Putamen (tissue), 1 donor: ENCODE measurements at regions not wholly inside any gene's neighbourhood (a gene's known extent, or its start where the extent isn't known, plus 50 kb on each side); places are given as distances from the start of the nearest gene placed in this dataset.
"Not testable (repeated sequence)": the region's sequence is repeated elsewhere in the genome, so short reads cannot be mapped to it uniquely, and the experiment has no call there.

ENCODE experiments used
- DNase-seq: peaks from one replicate; pipeline ENCODE4 v3.0.0-alpha.2; 2016; ENCODE audit warnings: low spot score

GRCh38 chr2:64795024-64795592, 141.4 kb upstream of the SERTAD2 start:
- DNase-seq, result no peak

DNA sequence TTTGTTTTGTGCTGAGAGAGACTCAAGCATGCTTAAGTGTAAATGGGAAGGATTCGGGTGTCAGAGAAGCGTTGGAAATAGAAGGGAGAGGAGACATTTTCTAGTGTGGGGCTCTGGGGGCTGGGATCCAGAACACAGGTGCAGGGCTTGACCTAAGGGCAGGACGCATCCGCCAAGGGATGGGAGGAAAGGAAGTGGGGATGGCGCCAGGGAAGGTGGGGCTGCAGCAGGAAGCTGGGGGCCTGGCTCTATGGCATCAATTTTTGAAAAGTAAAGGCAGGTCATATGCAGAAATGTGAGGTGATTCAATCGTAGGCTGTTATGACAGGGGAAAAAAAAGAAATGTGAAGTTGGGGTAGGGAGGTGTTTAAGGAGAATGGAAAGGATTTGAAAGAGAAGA, 143.2 kb upstream of the SERTAD2 start:
- DNase-seq, result no peak

GRCh38 chr2:64797881-64798575, 144.3 kb upstream of the SERTAD2 start:
- no peak for DNase-seq

- DNase-seq, result no peak
These were observed 146.0 kb upstream of the SERTAD2 start for GRCh38 chr2:64799592-64800252.

DNA sequence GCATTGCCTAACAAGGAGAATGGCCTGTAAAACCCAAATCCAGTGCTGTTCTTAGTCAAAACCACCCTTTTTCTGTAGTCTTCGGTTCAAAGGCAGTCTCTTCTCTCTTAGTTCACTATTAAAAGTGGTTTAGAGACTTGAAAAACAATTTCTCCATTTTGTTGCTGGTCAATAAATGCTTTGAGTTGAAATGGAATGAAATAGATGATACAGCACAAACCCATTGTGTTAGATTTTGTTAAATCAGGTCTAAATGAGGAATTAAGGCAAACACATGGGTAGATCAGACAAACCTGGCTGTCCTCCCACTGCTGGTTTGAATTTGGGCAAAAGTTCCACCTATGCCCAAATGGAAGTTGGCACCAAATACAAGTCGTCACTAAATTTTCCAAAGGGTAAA, 150.1 kb upstream of the SERTAD2 start:
- no peak for DNase-seq

DNA sequence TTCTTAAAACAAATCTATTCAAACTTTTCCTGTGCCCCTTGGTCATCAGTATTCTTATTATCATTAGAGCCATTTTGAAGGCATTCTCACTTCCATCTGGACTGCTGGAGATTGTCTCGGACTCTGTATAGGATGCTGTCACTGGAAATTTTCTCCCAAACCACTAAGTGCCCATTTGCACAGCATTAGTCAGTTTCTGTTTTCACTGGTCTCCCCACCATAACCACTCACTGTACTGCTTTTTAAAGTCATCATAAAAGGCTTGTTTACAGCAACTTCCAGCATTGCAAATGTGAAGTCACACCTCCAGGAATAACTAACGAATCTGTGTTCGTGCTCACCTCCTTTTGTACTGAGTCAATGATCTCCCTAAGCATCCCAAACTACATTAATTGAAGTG, 150.9 kb upstream of the SERTAD2 start:
- no peak for DNase-seq

DNA sequence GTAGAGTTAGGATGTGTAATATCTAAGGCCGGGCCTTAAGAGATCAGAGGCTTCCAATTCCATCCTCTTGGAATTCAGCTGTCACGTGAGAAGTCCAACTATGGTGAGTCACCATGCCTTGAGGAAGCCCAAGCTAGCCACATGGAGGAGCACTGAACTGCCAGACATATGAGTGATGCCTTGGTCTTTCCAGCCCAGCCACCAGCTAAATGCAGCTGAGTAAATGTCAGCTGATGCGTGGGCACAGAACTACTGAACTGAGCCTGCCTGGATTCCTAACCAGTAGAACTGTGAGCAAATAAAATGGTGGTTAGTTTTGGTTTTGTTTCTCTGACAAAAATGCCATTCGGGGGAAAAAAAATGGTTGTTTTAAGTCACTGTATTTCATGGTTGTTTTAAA, 153.7 kb upstream of the SERTAD2 start:
- DNase-seq, result no peak

DNA sequence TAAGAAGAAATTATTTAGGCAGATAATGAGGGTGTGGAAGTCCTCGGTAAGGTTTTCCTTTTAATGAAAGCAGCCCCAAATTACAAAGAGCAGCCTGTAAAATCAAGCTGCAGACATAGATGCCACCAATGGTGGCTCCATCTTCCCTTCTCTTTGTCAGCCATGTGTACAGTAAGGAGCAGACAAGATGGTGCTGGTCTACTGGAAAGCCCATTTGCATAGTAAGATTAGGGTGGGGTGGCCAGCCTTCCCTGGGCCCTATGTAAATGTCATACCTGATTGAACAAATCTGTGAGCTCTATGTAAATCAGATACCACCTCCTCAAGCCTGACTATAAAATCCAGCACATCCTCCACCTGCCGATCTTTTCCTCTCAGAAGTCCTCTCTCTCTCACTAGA, 154.4 kb upstream of the SERTAD2 start:
- DNase-seq, result no peak

GRCh38 chr2:64808754-64809153, 155.0 kb upstream of the SERTAD2 start:
- DNase-seq, result no peak

DNA sequence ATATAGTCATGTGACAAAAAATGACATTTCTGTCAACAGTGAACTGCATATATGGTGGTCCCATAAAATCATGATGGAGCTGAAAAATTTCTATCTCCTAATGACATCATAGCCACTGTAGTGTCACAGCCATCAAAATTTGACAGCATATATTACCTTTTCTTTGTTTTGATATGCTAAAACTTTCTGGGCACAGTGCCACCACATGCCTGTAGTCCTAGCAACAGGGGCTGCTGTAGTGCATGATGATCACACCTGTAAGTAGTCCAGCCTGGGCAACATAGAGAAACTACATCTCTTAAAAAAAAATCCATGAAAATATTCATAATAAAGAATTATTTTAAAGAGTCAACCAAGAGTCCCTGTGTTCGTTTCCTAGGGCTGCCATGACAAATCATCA, 155.5 kb upstream of the SERTAD2 start:
- DNase-seq, result no peak

DNA sequence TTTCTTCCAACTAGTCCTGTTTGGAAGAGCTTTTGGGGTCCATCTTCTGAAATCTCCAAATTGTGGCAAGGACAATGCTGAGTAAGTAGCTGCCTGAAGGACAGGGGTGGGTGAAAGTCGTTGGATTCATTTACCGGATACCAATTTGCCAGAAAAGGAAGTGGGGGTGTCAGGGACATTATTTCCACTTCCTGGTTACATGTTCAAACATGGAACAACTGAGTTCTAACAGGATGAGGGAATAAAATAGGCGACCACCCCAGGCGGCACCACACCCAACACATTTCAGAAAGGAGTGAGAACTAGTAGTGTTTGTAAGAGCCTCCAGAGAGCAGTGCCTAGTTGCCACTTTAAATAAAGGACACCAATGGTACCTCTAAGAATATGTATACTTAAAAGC, 158.6 kb upstream of the SERTAD2 start:
- no peak for DNase-seq

DNA sequence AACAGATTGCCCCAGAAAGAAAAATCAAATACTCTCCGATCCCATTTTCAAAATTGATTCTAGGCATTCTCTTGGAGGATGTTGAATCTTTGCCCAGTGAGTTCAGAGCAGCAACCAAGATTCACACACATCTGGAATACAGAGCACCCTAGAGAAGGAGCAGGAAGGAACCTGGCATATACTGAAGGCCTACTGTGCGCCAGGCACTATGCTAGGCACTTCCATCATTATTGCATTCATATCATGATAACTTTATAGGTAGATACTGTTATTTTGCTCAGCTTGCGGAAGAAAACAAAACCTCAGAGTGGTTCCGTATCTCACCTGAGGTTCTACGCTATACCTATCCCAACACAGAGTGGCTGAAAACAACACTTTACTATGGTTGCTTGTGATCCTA, 160.3 kb upstream of the SERTAD2 start:
- no peak for DNase-seq

DNA sequence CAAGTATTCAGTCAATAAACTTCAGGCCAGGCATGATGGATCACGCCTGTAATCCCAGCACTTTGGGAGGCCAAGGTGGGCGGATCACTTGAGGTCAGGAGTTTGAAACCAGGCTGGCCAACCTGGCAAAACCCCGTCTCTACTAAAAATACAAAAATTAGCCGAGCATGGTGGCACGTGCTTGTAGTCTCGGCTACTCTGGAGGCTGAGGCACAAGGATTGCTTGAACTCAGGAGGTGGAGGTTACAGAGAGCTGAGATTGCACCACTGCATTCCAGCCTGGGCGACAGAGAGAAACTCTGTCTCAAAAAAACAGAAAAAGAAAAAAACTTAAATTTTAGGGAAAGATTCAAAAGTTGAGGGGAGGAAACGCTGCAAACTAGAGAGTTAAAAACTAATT, 162.8 kb upstream of the SERTAD2 start:
- not testable (repeated sequence) for DNase-seq

- DNase-seq, result no peak
These were observed 163.7 kb upstream of the SERTAD2 start for GRCh38 chr2:64817453-64817852.

GRCh38 chr2:64818664-64819060, 164.9 kb upstream of the SERTAD2 start:
- no peak for DNase-seq

DNA sequence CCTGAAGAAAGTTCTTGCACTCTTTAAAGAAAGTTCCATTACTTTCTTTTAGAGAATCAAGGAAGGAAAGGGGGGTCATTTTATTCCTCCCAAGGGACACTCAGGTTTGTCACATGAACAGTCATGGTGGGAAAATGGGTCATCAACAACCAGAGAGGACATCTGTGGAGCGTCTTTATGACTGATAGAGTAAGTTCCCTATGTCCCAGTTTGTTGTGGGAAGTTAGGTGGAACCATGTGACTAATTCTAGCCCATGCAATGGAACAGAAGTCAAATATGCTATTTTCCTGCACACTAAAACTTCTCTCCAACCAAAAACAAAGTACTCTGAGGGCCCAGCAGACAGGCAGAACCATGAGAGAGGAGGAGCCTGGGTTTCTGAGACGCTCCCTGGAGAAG, 165.6 kb upstream of the SERTAD2 start:
- no peak for DNase-seq

GRCh38 chr2:64819774-64820688, 166.3 kb upstream of the SERTAD2 start:
- no peak for DNase-seq

- no peak for DNase-seq
These were observed 167.2 kb upstream of the SERTAD2 start for GRCh38 chr2:64820901-64821300.

- no peak for DNase-seq
These were observed 165.4 kb upstream of the SLC1A4 start for GRCh38 chr2:64823794-64824193.

DNA sequence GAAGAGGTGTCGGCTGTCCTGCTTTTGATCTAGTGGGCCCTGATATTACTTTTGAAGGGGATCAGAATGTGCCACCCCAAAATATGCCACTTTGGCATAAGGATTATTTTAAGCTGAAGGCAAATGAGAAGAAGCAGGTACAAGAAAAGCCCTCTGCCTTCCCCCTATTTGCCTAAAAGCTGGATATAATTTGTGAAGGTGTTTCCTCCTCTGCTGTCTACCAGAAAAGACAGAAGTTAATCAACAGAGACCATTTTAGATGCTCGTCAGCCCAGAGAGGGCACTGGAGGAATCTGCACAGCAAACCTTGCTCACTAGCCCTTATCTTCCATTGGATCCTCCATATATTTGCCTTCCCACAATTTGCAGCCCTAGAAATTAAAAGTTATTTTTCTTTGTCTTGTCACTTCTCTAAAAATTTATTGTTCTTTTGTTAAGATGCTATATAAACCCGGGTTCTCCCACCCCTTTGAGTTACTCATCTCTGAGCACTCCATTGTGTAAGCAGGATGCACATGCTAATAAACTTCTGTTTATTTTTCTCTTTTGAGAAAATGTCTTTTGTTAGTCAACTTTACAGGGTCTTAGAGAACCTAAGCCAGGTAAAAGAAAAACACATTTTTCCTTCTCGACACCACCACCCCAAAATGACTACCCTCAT, 163.2 kb upstream of the SLC1A4 start:
- no peak for DNase-seq

DNA sequence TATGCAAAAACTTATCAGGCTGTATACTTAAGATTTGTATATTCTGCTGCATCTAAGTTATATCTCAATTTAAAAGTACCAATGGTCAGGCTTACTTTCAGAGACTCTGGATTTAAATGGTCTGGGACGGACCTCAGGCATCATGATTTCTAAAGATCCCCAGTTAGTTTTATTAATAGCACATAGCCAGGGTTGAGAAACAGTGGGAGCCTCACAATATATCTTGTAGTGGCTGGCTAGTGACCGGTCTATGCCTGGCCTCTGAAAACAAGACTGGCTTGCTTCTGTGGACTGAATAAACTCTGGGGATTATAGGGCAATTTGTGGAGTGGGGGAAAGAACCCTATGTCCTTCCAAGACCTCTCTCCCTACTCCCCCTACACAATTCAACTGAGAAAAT, 162.5 kb upstream of the SLC1A4 start:
- no peak for DNase-seq

DNA sequence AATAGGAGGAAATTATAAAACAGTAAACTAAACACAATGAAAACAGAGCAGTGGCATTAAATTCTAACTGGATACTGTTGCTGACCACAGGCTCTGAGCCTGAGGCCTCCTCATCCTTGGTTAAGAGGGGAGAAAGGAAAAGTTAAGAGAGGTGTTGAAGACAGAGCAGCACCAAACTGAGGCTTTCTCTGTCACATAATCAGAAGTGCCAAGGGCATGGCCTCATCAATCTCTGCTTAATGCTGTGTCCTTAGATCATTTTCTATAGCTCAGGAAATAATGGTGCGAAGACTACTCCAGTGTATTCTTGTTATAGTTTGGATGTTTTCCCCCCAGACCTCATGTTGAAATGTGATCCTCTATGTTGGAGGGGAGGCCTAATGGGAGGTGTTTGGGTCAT, 160.9 kb upstream of the SLC1A4 start:
- DNase-seq, result no peak
